GM12878 (cell line): ENCODE measurements at regions not wholly inside any gene's neighbourhood (a gene's known extent, or its start where the extent isn't known, plus 50 kb on each side); places are given as distances from the start of the nearest gene placed in this dataset.

Experiments
- BHLHE40 ChIP-seq, 2 experiments: fragments of 450-650 bp in 1 of 2; IDR thresholded peaks; 2 replicates each; pipeline ENCODE4 v1.6.1; 2011 to 2017; ENCODE audit warnings: low read depth in 2 of 2, borderline replicate concordance in 1 of 2, improper control_type of control experiment in 1 of 2, low read length in 1 of 2, mild to moderate bottlenecking in 1 of 2
- BRCA1 ChIP-seq: IDR thresholded peaks from 2 replicates; pipeline ENCODE4 v1.6.1; 2011; ENCODE audit warnings: low read depth, low read length, improper control_type of control experiment
- ELK1 ChIP-seq: IDR thresholded peaks from 2 replicates; pipeline ENCODE4 v1.6.1; 2012; ENCODE audit warnings: low read depth, low read length, improper control_type of control experiment
- FOS ChIP-seq: IDR thresholded peaks from 3 replicates; pipeline ENCODE4 v1.6.1; 2011; ENCODE audit warnings: borderline replicate concordance; ENCODE audit not compliant: insufficient read length; ENCODE audit errors: extremely low read depth
- MTA2 ChIP-seq: fragments of 450-650 bp; IDR thresholded peaks from 2 replicates; pipeline ENCODE4 v1.6.1; 2016; ENCODE audit warnings: low read depth, mild to moderate bottlenecking, moderate library complexity
- PKNOX1 ChIP-seq: fragments of 450-650 bp; IDR thresholded peaks from 2 replicates; pipeline ENCODE4 v1.6.1; 2016; ENCODE audit warnings: mild to moderate bottlenecking
- POLR2A ChIP-seq: IDR thresholded peaks from 2 replicates; pipeline ENCODE4 v1.6.1; 2011; ENCODE audit warnings: low read depth, mild to moderate bottlenecking, low read length
- SIN3A ChIP-seq: IDR thresholded peaks from 2 replicates; pipeline ENCODE4 v1.6.1; 2012; ENCODE audit warnings: low read depth, low read length, improper control_type of control experiment
- SMC3 ChIP-seq: IDR thresholded peaks from 2 replicates; pipeline ENCODE4 v1.6.1; 2011; ENCODE audit warnings: low read length, improper control_type of control experiment, borderline replicate concordance
- ZBTB33 ChIP-seq: fragments of 450-650 bp; IDR thresholded peaks from 2 replicates; pipeline ENCODE4 v1.6.1; 2017; ENCODE audit warnings: mild to moderate bottlenecking

- TF ChIP-seq SIN3A (no peak), FOS (no peak), MTA2 (no peak), POLR2A (no peak), PKNOX1 (no peak), ELK1 (no peak), BHLHE40 (IDR thresholded peaks at IDR 0.05; ENCODE audit: borderline replicate concordance in 1 of 2, low read depth in 2 of 2, low read length in 1 of 2) (no peak), SMC3 (no peak), ZBTB33 (no peak), BRCA1 (no peak)
These were observed 129.3 kb upstream of the EPB41L4A start for GRCh38 chr5:112548246-112548881.
